RWPE1 (cell line): ENCODE measurements at regions not wholly inside any gene's neighbourhood (a gene's known extent, or its start where the extent isn't known, plus 50 kb on each side); places are given as distances from the start of the nearest gene placed in this dataset.

Source experiments
- CTCF ChIA-PET: fragments of 350-600 bp; sonication (Branson Sonifier 250); formaldehyde crosslinking; extraction: SDS; loops from one replicate; lab custom pipeline; 2021; lab: Yijun Ruan, JAX
- POLR2A ChIA-PET: fragments of 400-600 bp; formaldehyde crosslinking; extraction: SDS; loops from one replicate; lab custom pipeline; 2020; ENCODE audit warnings: antibody characterized with exemption; ENCODE audit not compliant: low non-redundant PET; lab: Yijun Ruan, JAX
- DNase-seq: peaks from one replicate; pipeline ENCODE4 v3.0.0; 2012; ENCODE audit warnings: low spot score
- H3K27ac ChIP-seq: fragments of 450-650 bp; 2 replicates; pipeline ENCODE4 v1.5.1; 2017
- TF ChIP-seq, protein P1 (sequence below): fragments of 450-650 bp; conservative IDR thresholded peaks from 2 replicates; pipeline ENCODE4 v1.5.1; 2017; ENCODE audit warnings: low read depth, mild to moderate bottlenecking

DNA sequence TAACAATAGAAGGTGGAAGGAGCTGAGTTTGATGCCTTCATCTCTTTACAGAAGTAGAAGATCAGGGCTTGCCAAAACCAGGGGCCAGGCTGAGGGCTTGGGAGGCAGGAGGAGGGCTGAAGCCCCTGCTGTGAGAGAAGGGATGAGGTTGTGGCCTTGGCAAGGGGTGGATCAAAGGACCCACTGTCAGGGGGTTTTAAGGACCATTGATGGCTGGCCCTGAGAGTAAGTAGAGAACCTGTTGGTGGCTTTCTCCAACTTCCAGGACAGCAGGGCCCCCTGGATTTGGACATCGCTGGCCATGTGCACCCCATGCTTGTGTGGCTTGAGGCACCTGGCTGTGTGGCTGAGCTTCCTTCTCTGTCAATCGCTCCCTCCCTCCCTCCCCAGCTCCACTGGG is 927.7 kb downstream of the TBC1D22A start:
- DNase-seq, result no peak
- no peak overlapping the region for H3K27ac ChIP-seq
- CTCF ChIA-PET, result no interaction called here
- TF ChIP-seq, protein P1, sequence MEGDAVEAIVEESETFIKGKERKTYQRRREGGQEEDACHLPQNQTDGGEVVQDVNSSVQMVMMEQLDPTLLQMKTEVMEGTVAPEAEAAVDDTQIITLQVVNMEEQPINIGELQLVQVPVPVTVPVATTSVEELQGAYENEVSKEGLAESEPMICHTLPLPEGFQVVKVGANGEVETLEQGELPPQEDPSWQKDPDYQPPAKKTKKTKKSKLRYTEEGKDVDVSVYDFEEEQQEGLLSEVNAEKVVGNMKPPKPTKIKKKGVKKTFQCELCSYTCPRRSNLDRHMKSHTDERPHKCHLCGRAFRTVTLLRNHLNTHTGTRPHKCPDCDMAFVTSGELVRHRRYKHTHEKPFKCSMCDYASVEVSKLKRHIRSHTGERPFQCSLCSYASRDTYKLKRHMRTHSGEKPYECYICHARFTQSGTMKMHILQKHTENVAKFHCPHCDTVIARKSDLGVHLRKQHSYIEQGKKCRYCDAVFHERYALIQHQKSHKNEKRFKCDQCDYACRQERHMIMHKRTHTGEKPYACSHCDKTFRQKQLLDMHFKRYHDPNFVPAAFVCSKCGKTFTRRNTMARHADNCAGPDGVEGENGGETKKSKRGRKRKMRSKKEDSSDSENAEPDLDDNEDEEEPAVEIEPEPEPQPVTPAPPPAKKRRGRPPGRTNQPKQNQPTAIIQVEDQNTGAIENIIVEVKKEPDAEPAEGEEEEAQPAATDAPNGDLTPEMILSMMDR, result no peak
- POLR2A ChIA-PET, result no interaction called here

DNA sequence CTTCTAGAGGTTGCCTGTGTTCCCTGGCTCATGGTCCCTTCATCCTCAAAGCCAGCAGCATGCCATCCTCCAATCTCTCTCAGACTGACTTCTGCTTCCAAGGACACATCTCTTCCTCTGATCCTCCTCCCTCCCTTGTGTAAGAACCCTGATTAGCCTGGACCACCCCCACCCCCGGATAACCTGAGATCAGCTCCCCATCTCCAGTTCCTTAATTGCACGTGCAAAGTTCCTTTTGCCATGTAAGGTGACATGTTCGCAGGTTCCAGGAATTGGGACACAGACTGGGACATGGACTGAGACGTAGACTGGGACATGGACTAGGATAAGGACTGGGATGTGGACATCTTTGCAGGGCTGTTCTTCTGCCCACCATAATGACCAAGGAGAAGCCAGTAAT is 925.3 kb downstream of the TBC1D22A start:
- TF ChIP-seq, protein P1, result no peak
- POLR2A ChIA-PET, result no interaction called here
- CTCF ChIA-PET, result no interaction called here

DNA sequence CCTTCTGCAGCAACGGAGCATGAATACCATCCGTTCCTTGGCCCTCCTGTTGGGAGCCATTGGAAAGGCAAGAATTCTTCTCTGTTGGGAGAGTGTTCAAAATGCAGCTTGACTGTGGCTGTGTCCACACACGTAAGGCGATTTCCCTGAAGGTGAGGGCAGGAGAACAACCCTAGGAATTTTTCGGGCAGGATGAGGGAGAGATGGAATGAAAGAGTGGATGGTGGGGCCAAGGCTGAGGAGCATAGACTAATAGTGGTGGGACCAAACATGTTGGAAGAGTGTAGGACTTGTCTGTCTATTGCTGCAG is 924.9 kb downstream of the TBC1D22A start:
- no peak for DNase-seq
- ChIA-PET CTCF (no interaction called here), POLR2A (no interaction called here)
- no peak overlapping the region for H3K27ac ChIP-seq
- TF ChIP-seq, protein P1, result no peak

More for the DNA sequence above, 925.3 kb downstream of the TBC1D22A start:
- no peak overlapping the region for H3K27ac ChIP-seq
- no peak for DNase-seq

DNA sequence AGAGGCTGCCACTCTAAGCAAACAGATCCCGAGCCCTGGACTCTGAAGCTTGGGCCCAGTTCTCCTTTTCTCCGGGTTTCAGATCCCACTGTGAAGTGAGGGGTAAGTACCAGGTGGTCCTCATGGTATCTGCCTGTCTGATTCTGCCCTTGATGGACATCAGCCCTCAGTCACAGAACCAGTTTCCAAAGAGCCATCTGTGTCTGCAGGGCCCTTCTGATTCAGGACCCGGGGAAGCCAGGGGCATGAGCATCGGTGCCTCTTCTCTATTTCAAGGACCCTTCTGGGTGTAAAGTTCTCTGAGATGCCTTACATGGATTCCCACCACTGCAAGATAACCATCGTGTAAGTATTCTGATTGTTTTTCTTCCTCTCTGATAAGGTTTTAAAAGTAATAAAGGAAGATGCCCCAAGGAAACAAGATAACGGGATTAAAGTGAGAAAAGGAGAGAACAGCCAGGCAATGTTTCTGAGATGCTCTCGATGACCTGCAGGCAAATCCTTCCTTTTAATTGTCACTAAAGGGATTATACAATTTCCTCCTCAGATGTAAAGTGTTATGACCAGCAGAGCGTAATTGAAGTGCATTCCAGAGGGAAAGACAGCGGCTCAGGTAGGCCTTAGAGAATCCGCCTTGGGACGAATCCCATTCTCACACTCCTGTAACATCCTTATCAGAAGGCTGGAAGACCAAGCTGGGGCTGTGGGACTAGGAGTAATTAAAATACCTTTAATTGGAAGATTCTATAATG is 924.3 kb downstream of the TBC1D22A start:
- H3K27ac ChIP-seq, result no peak overlapping the region
- ChIA-PET CTCF (no interaction called here), POLR2A (no interaction called here)
- TF ChIP-seq, protein P1, result no peak
- DNase-seq, result no peak

DNA sequence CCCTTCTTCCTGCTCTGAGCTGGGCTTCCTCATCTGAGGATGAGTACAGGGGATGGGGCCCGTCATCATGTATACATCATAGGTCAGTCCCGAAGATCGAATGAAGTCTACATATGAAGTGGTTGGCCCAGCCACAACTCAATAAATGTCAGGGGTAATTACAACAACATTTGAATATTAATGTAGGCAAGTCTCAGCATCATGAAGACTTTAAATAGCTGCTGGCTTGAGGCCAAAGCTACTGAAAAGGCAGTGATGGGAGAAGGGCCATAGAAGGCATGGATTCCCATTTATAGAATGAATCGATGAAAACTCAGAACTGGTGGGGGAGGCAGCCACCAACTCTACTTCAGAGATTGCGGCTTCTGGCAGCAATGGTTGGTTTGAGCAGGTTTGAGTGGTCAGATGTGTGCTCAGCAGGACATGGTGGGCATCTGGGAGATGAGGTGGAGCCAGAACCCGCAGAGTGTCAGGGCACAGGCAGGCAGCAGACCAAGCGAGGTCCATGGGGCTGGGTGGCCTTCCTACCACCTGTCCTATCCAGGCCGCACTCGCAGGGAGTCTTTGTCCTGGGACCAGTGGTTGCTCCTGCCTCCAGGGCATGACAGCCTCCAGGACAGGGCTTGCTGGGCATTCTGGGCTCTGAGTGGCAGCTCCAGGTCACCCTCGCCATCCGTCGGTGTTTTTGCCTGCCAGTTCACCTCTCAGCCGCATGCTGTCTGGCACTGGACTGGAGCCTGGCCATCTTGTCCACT is 919.1 kb downstream of the TBC1D22A start:
- ChIA-PET CTCF (no interaction called here), POLR2A (no interaction called here)
- no peak overlapping the region for H3K27ac ChIP-seq
- no peak for DNase-seq
- TF ChIP-seq, protein P1, result no peak

DNA sequence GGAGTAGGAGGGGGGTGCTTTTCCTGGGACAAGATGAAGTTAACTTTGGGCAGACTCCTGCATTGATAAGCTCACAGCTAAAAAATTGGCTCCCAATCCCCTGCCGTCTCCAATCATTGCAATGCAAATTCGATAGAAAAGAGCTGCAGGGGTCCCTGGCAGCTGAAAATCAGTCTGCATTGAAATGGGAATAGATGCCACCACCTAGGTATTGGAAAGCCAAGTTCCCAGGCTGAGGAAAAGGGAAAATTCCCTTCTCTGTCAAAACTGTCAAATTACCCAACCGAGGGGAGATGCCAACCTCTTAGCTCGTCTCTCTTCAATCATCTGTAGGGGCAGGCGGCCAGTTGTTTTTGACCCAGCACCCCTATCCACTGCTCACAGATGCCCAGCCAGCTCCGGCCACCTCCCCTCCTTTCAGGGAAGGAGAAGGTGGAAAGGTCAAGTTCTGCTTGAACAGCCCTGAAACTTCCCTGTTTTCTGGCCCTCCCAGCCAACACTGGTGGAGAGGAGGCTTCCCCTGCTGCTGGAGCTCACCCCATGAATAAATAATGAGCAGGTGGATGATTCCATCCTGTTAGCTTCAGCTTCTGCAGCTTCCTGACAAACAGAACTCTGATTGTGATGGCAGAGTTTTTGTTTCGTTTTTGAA is 916.3 kb downstream of the TBC1D22A start:
- no peak overlapping the region for H3K27ac ChIP-seq
- ChIA-PET POLR2A (no interaction called here), CTCF (no interaction called here)
- TF ChIP-seq, protein P1, result no peak
- DNase-seq, result no peak
